ENCODE measurements at regions not wholly inside any gene's neighbourhood (a gene's known extent, or its start where the extent isn't known, plus 50 kb on each side); places are given as distances from the start of the nearest gene placed in this dataset.

- Histone ChIP-seq H3K27me3 (ENCODE audit: control insufficient read depth in 2 of 2, insufficient read depth in 2 of 2, low read length in 2 of 2) (no peaks in the 10 kb centered on the region), H3K4me1 (replicated peaks in 1 of 2; ENCODE audit: control insufficient read depth in 2 of 2, insufficient read depth in 2 of 2, low read length in 2 of 2) (no peaks in the 10 kb centered on the region), H3K79me2 (ENCODE audit: control insufficient read depth, insufficient read depth, low read length) (no peaks in the 10 kb centered on the region), H3K36me3 (ENCODE audit: control insufficient read depth, insufficient read depth, low read length) (no peaks in the 10 kb centered on the region), H2AFZ (ENCODE audit: low read depth, low read length) (no peak overlapping the region), H3K9ac (ENCODE audit: insufficient read depth in 1 of 2, low read depth in 2 of 2, low read length in 2 of 2) (no peak overlapping the region), H3K9me3 (replicated peaks; ENCODE audit: control insufficient read depth, insufficient read depth, low read depth, low read length) (no peaks in the 10 kb centered on the region), H3K27ac (ENCODE audit: extremely low read depth, low read depth, low read length) (no peak overlapping the region), H3K4me3 (no peak overlapping the region), H3K9me1 (ENCODE audit: control insufficient read depth, insufficient read depth, low read length) (no peaks in the 10 kb centered on the region), H4K20me1 (replicated peaks; ENCODE audit: control insufficient read depth, insufficient read depth, low read length) (no peaks in the 10 kb centered on the region), H3K4me2 (ENCODE audit: insufficient read depth, low read length) (no peak overlapping the region)
- TF ChIP-seq ZNF639 (CRISPR knock-in tag; conservative IDR thresholded peaks at IDR 0.05 in 1 of 2, IDR thresholded peaks at IDR 0.05 in 1 of 2) (no peak), PTRF (tag; IDR thresholded peaks at IDR 0.05) (no peak)
- FAIRE-seq (no peak), DNase-seq (ENCODE audit: extremely low read depth in 1 of 4, low spot score in 3 of 4) (no peak), ATAC-seq (no peak)
- in situ Hi-C loops (cut with MboI) = no loop called here
- BruUV-seq (replicated peaks) = no TSS peak
- ChIA-PET POLR2A (no interaction called here), CTCF (ENCODE audit: low intra/inter-chr PET ratio) (no interaction called here)
- intact Hi-C loops (cut with micrococcal nuclease) = no loop called here
- WGBS (ENCODE audit: insufficient coverage, low coverage, missing lambda C conversion rate) = under 1% methylated on average over 6 of the region's 6 CpGs
These were observed 124.3 kb upstream of the ESRRG start for GRCh38 chr1:216847397-216848036.

DNA sequence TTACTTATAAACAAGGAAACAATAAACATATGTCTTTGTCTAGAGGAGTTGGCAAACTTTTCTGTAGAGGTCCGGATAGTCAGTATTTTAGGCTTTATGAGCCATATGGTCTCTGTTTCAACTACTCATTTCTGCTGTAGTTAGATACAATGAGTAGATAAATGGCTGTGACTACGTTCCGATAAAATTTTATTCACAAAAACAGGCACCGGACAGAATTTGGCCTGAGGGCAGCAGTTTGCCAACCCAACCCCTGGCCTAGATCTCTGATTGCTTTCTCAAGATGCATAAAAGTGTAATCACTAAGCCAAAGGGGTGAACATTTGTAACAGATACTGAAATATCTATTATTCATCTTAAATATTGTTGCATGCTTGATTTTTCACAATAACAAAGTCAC lies 123.1 kb upstream of the ESRRG start:
- no TSS peak for BruUV-seq (replicated peaks)
- Histone ChIP-seq H4K20me1 (replicated peaks; ENCODE audit: control insufficient read depth, insufficient read depth, low read length) (no peaks in the 10 kb centered on the region), H2AFZ (ENCODE audit: low read depth, low read length) (no peak overlapping the region), H3K4me2 (ENCODE audit: insufficient read depth, low read length) (no peak overlapping the region), H3K27ac (ENCODE audit: extremely low read depth, low read depth, low read length) (no peak overlapping the region), H3K79me2 (ENCODE audit: control insufficient read depth, insufficient read depth, low read length) (no peaks in the 10 kb centered on the region), H3K9me1 (ENCODE audit: control insufficient read depth, insufficient read depth, low read length) (no peaks in the 10 kb centered on the region), H3K4me1 (replicated peaks in 1 of 2; ENCODE audit: control insufficient read depth in 2 of 2, insufficient read depth in 2 of 2, low read length in 2 of 2) (no peaks in the 10 kb centered on the region), H3K4me3 (no peak overlapping the region), H3K27me3 (ENCODE audit: control insufficient read depth in 2 of 2, insufficient read depth in 2 of 2, low read length in 2 of 2) (no peaks in the 10 kb centered on the region), H3K9me3 (replicated peaks; ENCODE audit: control insufficient read depth, insufficient read depth, low read depth, low read length) (no peaks in the 10 kb centered on the region), H3K9ac (ENCODE audit: insufficient read depth in 1 of 2, low read depth in 2 of 2, low read length in 2 of 2) (no peak overlapping the region), H3K36me3 (ENCODE audit: control insufficient read depth, insufficient read depth, low read length) (no peaks in the 10 kb centered on the region)
- DNase-seq (ENCODE audit: extremely low read depth in 1 of 4, low spot score in 3 of 4) = no peak
- in situ Hi-C loops (cut with MboI) (no loop called here), intact Hi-C loops (cut with micrococcal nuclease) (no loop called here)
- WGBS (ENCODE audit: insufficient coverage, low coverage, missing lambda C conversion rate) = 0% methylated on average over 4 of the region's 4 CpGs
- ATAC-seq = no peak
- ChIA-PET POLR2A (no interaction called here), CTCF (ENCODE audit: low intra/inter-chr PET ratio) (no interaction called here)
- FAIRE-seq = no peak
- TF ChIP-seq, protein P1, sequence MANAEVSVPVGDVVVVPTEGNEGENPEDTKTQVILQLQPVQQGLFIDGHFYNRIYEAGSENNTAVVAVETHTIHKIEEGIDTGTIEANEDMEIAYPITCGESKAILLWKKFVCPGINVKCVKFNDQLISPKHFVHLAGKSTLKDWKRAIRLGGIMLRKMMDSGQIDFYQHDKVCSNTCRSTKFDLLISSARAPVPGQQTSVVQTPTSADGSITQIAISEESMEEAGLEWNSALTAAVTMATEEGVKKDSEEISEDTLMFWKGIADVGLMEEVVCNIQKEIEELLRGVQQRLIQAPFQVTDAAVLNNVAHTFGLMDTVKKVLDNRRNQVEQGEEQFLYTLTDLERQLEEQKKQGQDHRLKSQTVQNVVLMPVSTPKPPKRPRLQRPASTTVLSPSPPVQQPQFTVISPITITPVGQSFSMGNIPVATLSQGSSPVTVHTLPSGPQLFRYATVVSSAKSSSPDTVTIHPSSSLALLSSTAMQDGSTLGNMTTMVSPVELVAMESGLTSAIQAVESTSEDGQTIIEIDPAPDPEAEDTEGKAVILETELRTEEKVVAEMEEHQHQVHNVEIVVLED (CRISPR knock-in tag; IDR thresholded peaks at IDR 0.05) = no peak
- TF ChIP-seq ZNF76 (CRISPR knock-in tag; IDR thresholded peaks at IDR 0.05; ENCODE audit: borderline replicate concordance) = no peak
- TF ChIP-seq ZNF408 (CRISPR knock-in tag; IDR thresholded peaks at IDR 0.05; ENCODE audit: low read depth) = no peak
- TF ChIP-seq SRSF3 (IDR thresholded peaks at IDR 0.05; ENCODE audit: insufficient read depth, low read length) = no peak
- no peak for TF ChIP-seq ZBTB1 (CRISPR knock-in tag; IDR thresholded peaks at IDR 0.05; ENCODE audit: borderline replicate concordance, low read depth)
- no peak for TF ChIP-seq NR1H2 (CRISPR knock-in tag; IDR thresholded peaks at IDR 0.05)
